IMR-90 (cell line): ENCODE measurements at regions not wholly inside any gene's neighbourhood (a gene's known extent, or its start where the extent isn't known, plus 50 kb on each side); places are given as distances from the start of the nearest gene placed in this dataset.

ENCODE experiments used
- ATAC-seq: fragments of 200-7000 bp; cut with Tn5 transposase; 2 replicates; pipeline ENCODE4 v1.9.1; 2020; ENCODE audit warnings: low read depth, mild to moderate bottlenecking, moderate library complexity
- BruUV-seq: library from RNA; stranded (reverse); fragments of 400-500 nt; replicated peaks from 2 replicates; lab custom pipeline; 2021; lab: Mats Ljungman, UMichigan
- CTCF ChIA-PET: fragments of 300-600 bp; formaldehyde crosslinking; extraction: SDS; loops from one replicate; lab custom pipeline; 2021; ENCODE audit warnings: antibody characterized with exemption; lab: Yijun Ruan, JAX
- POLR2A ChIA-PET: fragments of 300-600 bp; sonication (Branson Sonifier 250); formaldehyde crosslinking; loops from one replicate; lab custom pipeline; 2022; ENCODE audit warnings: antibody characterized with exemption; ENCODE audit not compliant: unreplicated experiment; lab: Charles Lee
- DNase-seq: peaks from one replicate; pipeline ENCODE4 v3.0.0; 2013
- H2AFZ ChIP-seq: replicated peaks from 2 replicates; pipeline ENCODE3; 2013; ENCODE audit warnings: low read length, mild to moderate bottlenecking; ENCODE audit not compliant: poor library complexity
- H2AK5ac ChIP-seq: 2 replicates; pipeline ENCODE4 v1.6.1; 2013; ENCODE audit warnings: low read depth, low read length, inconsistent platforms
- H2AK9ac ChIP-seq: replicated peaks from 2 replicates; pipeline ENCODE3; 2013; ENCODE audit warnings: mild to moderate bottlenecking, low read depth, low read length, moderate library complexity; ENCODE audit not compliant: poor library complexity
- H2BK120ac ChIP-seq: 2 replicates; pipeline ENCODE4 v1.6.1; 2013; ENCODE audit warnings: low read depth, low read length, inconsistent platforms
- H2BK15ac ChIP-seq: 3 replicates; pipeline ENCODE4 v1.6.1; 2013; ENCODE audit warnings: low read depth, low read length, inconsistent platforms
- H2BK20ac ChIP-seq: 2 replicates; pipeline ENCODE4 v1.6.1; 2013; ENCODE audit warnings: low read depth, mild to moderate bottlenecking, inconsistent platforms, low read length, moderate library complexity
- H2BK5ac ChIP-seq: 2 replicates; pipeline ENCODE4 v1.6.1; 2013; ENCODE audit warnings: mild to moderate bottlenecking, low read depth, low read length, inconsistent platforms; ENCODE audit not compliant: poor library complexity, severe bottlenecking
- H3K14ac ChIP-seq: replicated peaks from 2 replicates; pipeline ENCODE4 v1.6.1; 2013; ENCODE audit warnings: low read depth, low read length, inconsistent platforms
- H3K18ac ChIP-seq: 2 replicates; pipeline ENCODE4 v1.6.1; 2013; ENCODE audit warnings: low read depth, low read length, control low read depth
- H3K23ac ChIP-seq: 2 replicates; pipeline ENCODE4 v1.6.1; 2013; ENCODE audit warnings: low read depth, low read length, inconsistent platforms
- H3K27ac ChIP-seq: 2 replicates; pipeline ENCODE4 v1.5.1; 2013; ENCODE audit warnings: mild to moderate bottlenecking, control low read depth, low read length; ENCODE audit not compliant: insufficient read depth
- H3K27me3 ChIP-seq: 2 replicates; pipeline ENCODE4 v1.6.1; 2013; ENCODE audit warnings: low read length; ENCODE audit not compliant: control insufficient read depth, insufficient read depth
- H3K36me3 ChIP-seq: 2 replicates; pipeline ENCODE4 v1.6.1; 2013; ENCODE audit warnings: low read length, mixed read lengths; ENCODE audit not compliant: control insufficient read depth, insufficient read depth
- H3K4ac ChIP-seq: 2 replicates; pipeline ENCODE4 v1.6.1; 2013; ENCODE audit warnings: low read depth, low read length, inconsistent platforms
- H3K4me1 ChIP-seq: 2 replicates; pipeline ENCODE4 v1.6.1; 2013; ENCODE audit warnings: low read length, mixed read lengths; ENCODE audit not compliant: control insufficient read depth, insufficient read depth
- H3K4me2 ChIP-seq: 2 replicates; pipeline ENCODE4 v1.6.1; 2013; ENCODE audit warnings: low read depth, mild to moderate bottlenecking, control low read depth, low read length, moderate library complexity
- H3K4me3 ChIP-seq: 2 replicates; pipeline ENCODE4 v1.5.1; 2013; ENCODE audit warnings: low read depth, mild to moderate bottlenecking, control low read depth, low read length, moderate library complexity; ENCODE audit not compliant: insufficient read depth
- H3K56ac ChIP-seq: 2 replicates; pipeline ENCODE4 v1.6.1; 2013; ENCODE audit warnings: low read length, inconsistent platforms; ENCODE audit not compliant: insufficient read depth; ENCODE audit errors: extremely low read depth
- H3K79me1 ChIP-seq, 2 experiments: 2 replicates each; pipeline ENCODE4 v1.6.1; 2013; ENCODE audit warnings: low read length in 2 of 2, inconsistent platforms in 1 of 2, low read depth in 1 of 2
- H3K9ac ChIP-seq: 2 replicates; pipeline ENCODE4 v1.6.1; 2013; ENCODE audit warnings: low read depth, low read length, control low read depth
- H3K9me1 ChIP-seq: 2 replicates; pipeline ENCODE4 v1.6.1; 2013; ENCODE audit warnings: low read length, inconsistent platforms; ENCODE audit not compliant: insufficient read depth
- H3K9me3 ChIP-seq: 2 replicates; pipeline ENCODE4 v1.6.1; 2013; ENCODE audit warnings: low read length; ENCODE audit not compliant: control insufficient read depth, insufficient read depth
- H4K20me1 ChIP-seq: 2 replicates; pipeline ENCODE4 v1.6.1; 2013; ENCODE audit warnings: low read length, inconsistent platforms; ENCODE audit not compliant: insufficient read depth
- H4K5ac ChIP-seq: 2 replicates; pipeline ENCODE4 v1.6.1; 2013; ENCODE audit warnings: mild to moderate bottlenecking, low read depth, low read length, control low read depth
- H4K8ac ChIP-seq, 2 experiments: 2 replicates each; pipeline ENCODE4 v1.6.1; 2013; ENCODE audit warnings: low read depth in 2 of 2, low read length in 2 of 2, control low read depth in 1 of 2, inconsistent platforms in 1 of 2
- H4K91ac ChIP-seq: 2 replicates; pipeline ENCODE4 v1.6.1; 2013; ENCODE audit warnings: low read depth, low read length, inconsistent platforms; ENCODE audit not compliant: insufficient read depth
- BHLHE40 ChIP-seq: fragments of 150-350 bp; IDR thresholded peaks from 2 replicates; pipeline ENCODE4 v1.6.1; 2016; ENCODE audit warnings: mild to moderate bottlenecking, low read depth, low read length
- CEBPB ChIP-seq: IDR thresholded peaks from 2 replicates; pipeline ENCODE4 v1.6.1; 2012; ENCODE audit warnings: low read depth, low read length, improper control_type of control experiment
- CHD1 ChIP-seq: IDR thresholded peaks from 2 replicates; pipeline ENCODE4 v1.6.1; 2012; ENCODE audit warnings: low read depth, low read length, improper control_type of control experiment
- RCOR1 ChIP-seq: IDR thresholded peaks from 2 replicates; pipeline ENCODE4 v1.6.1; 2012; ENCODE audit warnings: mild to moderate bottlenecking, low read length, improper control_type of control experiment; ENCODE audit not compliant: insufficient replicate concordance
- RFX5 ChIP-seq: IDR thresholded peaks from 2 replicates; pipeline ENCODE4 v1.8.0; 2012; ENCODE audit warnings: low read depth, mild to moderate bottlenecking, low read length, moderate library complexity
- WGBS, 2 experiments: methylation state at CpG; one replicate each; pipeline versions ENCODE4 v1.1.5 to v1.1.7; 2013; ENCODE audit warnings: missing lambda C conversion rate in 2 of 2; ENCODE audit not compliant: insufficient read length in 1 of 2; ENCODE audit errors: extremely low coverage in 2 of 2; 5-methylcytosine and 5-hydroxymethylcytosine counted together
- dilution Hi-C: fragments of 300-500 bp; cut with HindIII; formaldehyde crosslinking; loops from one replicate; pipeline ENCODE4 v1.14.3; 2018; ENCODE audit warnings: low sequenced_read_pairs; ENCODE audit not compliant: unreplicated experiment
- in situ Hi-C: fragments of 300-500 bp; cut with MboI; formaldehyde crosslinking; loops from 3 replicates; pipeline ENCODE4 v1.14.3; 2019; ENCODE audit warnings: low sequenced_read_pairs, inconsistent platforms, mixed read lengths
- intact Hi-C: fragments of 100-400 bp; cut with micrococcal nuclease; formaldehyde crosslinking; loops from 2 replicates; pipeline ENCODE4 v1.10.0; 2022
- TF ChIP-seq, protein P1 (sequence below): conservative IDR thresholded peaks from 2 replicates; pipeline ENCODE4 v1.5.1; 2012; ENCODE audit warnings: mild to moderate bottlenecking, low read depth, low read length, improper control_type of control experiment
- TF ChIP-seq, protein P2 (sequence below): fragments of 150-350 bp; IDR thresholded peaks from 2 replicates; pipeline ENCODE4 v1.6.1; 2017; ENCODE audit warnings: mild to moderate bottlenecking, antibody characterized with exemption, low read length, low read depth

DNA sequence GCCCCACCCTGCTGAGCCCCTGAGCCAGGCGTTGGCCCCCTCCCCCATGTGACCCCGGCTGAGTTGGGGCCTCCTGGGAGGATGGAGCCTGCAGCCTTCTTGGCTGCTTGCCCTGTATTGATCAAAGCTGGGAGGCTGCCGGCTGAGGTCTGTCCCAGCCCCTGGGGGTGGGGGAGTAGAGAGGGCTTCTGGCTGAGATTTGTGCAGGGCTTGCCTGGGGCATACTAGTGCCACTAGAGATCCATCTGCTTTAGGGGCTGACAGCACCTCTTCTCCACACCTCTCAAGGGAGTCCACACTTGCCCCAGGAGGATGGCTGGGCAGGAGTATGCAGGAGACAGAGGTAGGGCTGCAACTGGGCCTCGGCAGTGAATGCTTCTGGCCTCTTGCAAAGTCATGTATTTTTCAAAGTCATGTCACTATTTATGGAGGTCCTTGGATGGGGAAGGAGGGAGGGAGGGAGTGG, 53.6 kb upstream of the SSBP3 start:
- WGBS, 2 experiments: no CpG with 5 or more reads among the region's 4 CpGs
- POLR2A ChIA-PET: no interaction called here
- no peaks in the 10 kb centered on the region for H3K79me1 ChIP-seq
- H3K9me1 ChIP-seq: peaks cover 2% of the 10 kb centered on the region; the same call in 1 of the 2 replicates
- no peak overlapping the region for H3K4me3 ChIP-seq
- H2AK9ac ChIP-seq: no peak overlapping the region
- H3K14ac ChIP-seq: no peak overlapping the region
- no peak overlapping the region for H2AK5ac ChIP-seq
- no peak overlapping the region for H4K91ac ChIP-seq
- ATAC-seq (no peak), DNase-seq (no peak)
- no peaks in the 10 kb centered on the region; the same call in 1 of the 2 replicates for H3K4me1 ChIP-seq
- H3K9me3 ChIP-seq: no peaks in the 10 kb centered on the region
- no peak overlapping the region for H3K23ac ChIP-seq
- no peak overlapping the region for H2BK5ac ChIP-seq
- H2BK120ac ChIP-seq: no peak overlapping the region
- H3K18ac ChIP-seq: no peak overlapping the region
- dilution Hi-C loops (no loop called here), intact Hi-C loops (no loop called here), in situ Hi-C loops (no loop called here)
- peaks cover 16% of the 10 kb centered on the region for H3K27me3 ChIP-seq
- no peak overlapping the region for H4K5ac ChIP-seq
- no peak overlapping the region for H4K8ac ChIP-seq
- H3K4me2 ChIP-seq: no peak overlapping the region
- no peak overlapping the region for H3K4ac ChIP-seq
- no peaks in the 10 kb centered on the region for H4K20me1 ChIP-seq
- H2AFZ ChIP-seq: no peak overlapping the region
- CTCF ChIA-PET: no interaction called here
- H3K9ac ChIP-seq: no peak overlapping the region
- no TSS peak for BruUV-seq
- H3K36me3 ChIP-seq: no peaks in the 10 kb centered on the region
- no peak overlapping the region for H3K27ac ChIP-seq
- H3K56ac ChIP-seq: no peak overlapping the region
- H2BK15ac ChIP-seq: no peak overlapping the region
- TF ChIP-seq BHLHE40 (no peak), CEBPB (no peak), CHD1 (no peak), RFX5 (no peak), RCOR1 (no peak)
- TF ChIP-seq, protein P1, sequence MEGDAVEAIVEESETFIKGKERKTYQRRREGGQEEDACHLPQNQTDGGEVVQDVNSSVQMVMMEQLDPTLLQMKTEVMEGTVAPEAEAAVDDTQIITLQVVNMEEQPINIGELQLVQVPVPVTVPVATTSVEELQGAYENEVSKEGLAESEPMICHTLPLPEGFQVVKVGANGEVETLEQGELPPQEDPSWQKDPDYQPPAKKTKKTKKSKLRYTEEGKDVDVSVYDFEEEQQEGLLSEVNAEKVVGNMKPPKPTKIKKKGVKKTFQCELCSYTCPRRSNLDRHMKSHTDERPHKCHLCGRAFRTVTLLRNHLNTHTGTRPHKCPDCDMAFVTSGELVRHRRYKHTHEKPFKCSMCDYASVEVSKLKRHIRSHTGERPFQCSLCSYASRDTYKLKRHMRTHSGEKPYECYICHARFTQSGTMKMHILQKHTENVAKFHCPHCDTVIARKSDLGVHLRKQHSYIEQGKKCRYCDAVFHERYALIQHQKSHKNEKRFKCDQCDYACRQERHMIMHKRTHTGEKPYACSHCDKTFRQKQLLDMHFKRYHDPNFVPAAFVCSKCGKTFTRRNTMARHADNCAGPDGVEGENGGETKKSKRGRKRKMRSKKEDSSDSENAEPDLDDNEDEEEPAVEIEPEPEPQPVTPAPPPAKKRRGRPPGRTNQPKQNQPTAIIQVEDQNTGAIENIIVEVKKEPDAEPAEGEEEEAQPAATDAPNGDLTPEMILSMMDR: no peak
- TF ChIP-seq, protein P2, sequence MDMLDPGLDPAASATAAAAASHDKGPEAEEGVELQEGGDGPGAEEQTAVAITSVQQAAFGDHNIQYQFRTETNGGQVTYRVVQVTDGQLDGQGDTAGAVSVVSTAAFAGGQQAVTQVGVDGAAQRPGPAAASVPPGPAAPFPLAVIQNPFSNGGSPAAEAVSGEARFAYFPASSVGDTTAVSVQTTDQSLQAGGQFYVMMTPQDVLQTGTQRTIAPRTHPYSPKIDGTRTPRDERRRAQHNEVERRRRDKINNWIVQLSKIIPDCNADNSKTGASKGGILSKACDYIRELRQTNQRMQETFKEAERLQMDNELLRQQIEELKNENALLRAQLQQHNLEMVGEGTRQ: no peak
- no peak overlapping the region for H2BK20ac ChIP-seq
